ENCODE measurements at regions not wholly inside any gene's neighbourhood (a gene's known extent, or its start where the extent isn't known, plus 50 kb on each side); places are given as distances from the start of the nearest gene placed in this dataset.

GRCh38 chr2:106948540-106948939 is 62.6 kb upstream of the ST6GAL2 start:
- Histone ChIP-seq H3K36me3 (ENCODE audit: insufficient read depth, low read length) (no peaks in the 10 kb centered on the region), H2AFZ (ENCODE audit: low read length) (no peak overlapping the region), H4K20me1 (ENCODE audit: insufficient read depth, low read length) (no peaks in the 10 kb centered on the region), H3K9me3 (ENCODE audit: low read length) (no peaks in the 10 kb centered on the region), H3K4me1 (ENCODE audit: insufficient read depth, low read length, poor library complexity, severe bottlenecking) (no peaks in the 10 kb centered on the region), H3K27ac (ENCODE audit: low read depth, low read length, poor library complexity, severe bottlenecking) (no peak overlapping the region), H3K4me3 (ENCODE audit: low read depth, low read length, poor library complexity, severe bottlenecking) (no peak overlapping the region), H3K9me2 (ENCODE audit: insufficient read depth, low read length) (no peaks in the 10 kb centered on the region), H3K4me2 (ENCODE audit: low read length) (no peak overlapping the region), H3K79me2 (ENCODE audit: insufficient read depth, low read depth, low read length) (no peaks in the 10 kb centered on the region)
- BruUV-seq (replicated peaks), result no TSS peak
- ChIA-PET CTCF (ENCODE audit: unreplicated experiment) (no interaction called here), POLR2A (no interaction called here)
- no peak for TF ChIP-seq EZH2phosphoT487 (IDR thresholded peaks at IDR 0.05; ENCODE audit: borderline replicate concordance, low read depth, low read length)
- TF ChIP-seq, protein P1, sequence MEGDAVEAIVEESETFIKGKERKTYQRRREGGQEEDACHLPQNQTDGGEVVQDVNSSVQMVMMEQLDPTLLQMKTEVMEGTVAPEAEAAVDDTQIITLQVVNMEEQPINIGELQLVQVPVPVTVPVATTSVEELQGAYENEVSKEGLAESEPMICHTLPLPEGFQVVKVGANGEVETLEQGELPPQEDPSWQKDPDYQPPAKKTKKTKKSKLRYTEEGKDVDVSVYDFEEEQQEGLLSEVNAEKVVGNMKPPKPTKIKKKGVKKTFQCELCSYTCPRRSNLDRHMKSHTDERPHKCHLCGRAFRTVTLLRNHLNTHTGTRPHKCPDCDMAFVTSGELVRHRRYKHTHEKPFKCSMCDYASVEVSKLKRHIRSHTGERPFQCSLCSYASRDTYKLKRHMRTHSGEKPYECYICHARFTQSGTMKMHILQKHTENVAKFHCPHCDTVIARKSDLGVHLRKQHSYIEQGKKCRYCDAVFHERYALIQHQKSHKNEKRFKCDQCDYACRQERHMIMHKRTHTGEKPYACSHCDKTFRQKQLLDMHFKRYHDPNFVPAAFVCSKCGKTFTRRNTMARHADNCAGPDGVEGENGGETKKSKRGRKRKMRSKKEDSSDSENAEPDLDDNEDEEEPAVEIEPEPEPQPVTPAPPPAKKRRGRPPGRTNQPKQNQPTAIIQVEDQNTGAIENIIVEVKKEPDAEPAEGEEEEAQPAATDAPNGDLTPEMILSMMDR (conservative IDR thresholded peaks at IDR 0.05; ENCODE audit: low read length), result no peak
- no peak for DNase-seq (ENCODE audit: low spot score)
- intact Hi-C loops (cut with micrococcal nuclease; ENCODE audit: unreplicated experiment), result no loop called here

- intact Hi-C loops (cut with micrococcal nuclease; ENCODE audit: unreplicated experiment), result no loop called here
- no peak overlapping the region for H3K27ac ChIP-seq (ENCODE audit: low read depth, low read length, poor library complexity, severe bottlenecking)
- H3K79me2 ChIP-seq (ENCODE audit: insufficient read depth, low read depth, low read length), result no peaks in the 10 kb centered on the region
- no peak overlapping the region for H3K4me2 ChIP-seq (ENCODE audit: low read length)
- H3K36me3 ChIP-seq (ENCODE audit: insufficient read depth, low read length), result no peaks in the 10 kb centered on the region
- no peaks in the 10 kb centered on the region for H3K9me3 ChIP-seq (ENCODE audit: low read length)
- no peak for DNase-seq (ENCODE audit: low spot score)
- TF ChIP-seq, protein P1 (conservative IDR thresholded peaks at IDR 0.05; ENCODE audit: low read length), result no peak
- no peak for TF ChIP-seq EZH2phosphoT487 (IDR thresholded peaks at IDR 0.05; ENCODE audit: borderline replicate concordance, low read depth, low read length)
- H2AFZ ChIP-seq (ENCODE audit: low read length), result no peak overlapping the region
- ChIA-PET POLR2A (no interaction called here), CTCF (ENCODE audit: unreplicated experiment) (no interaction called here)
- H3K4me1 ChIP-seq (ENCODE audit: insufficient read depth, low read length, poor library complexity, severe bottlenecking), result no peaks in the 10 kb centered on the region
- H4K20me1 ChIP-seq (ENCODE audit: insufficient read depth, low read length), result no peaks in the 10 kb centered on the region
- BruUV-seq (replicated peaks), result no TSS peak
- H3K4me3 ChIP-seq (ENCODE audit: low read depth, low read length, poor library complexity, severe bottlenecking), result no peak overlapping the region
- no peaks in the 10 kb centered on the region for H3K9me2 ChIP-seq (ENCODE audit: insufficient read depth, low read length)
Measured at GRCh38 chr2:106953236-106953635, 67.3 kb upstream of the ST6GAL2 start.

DNA sequence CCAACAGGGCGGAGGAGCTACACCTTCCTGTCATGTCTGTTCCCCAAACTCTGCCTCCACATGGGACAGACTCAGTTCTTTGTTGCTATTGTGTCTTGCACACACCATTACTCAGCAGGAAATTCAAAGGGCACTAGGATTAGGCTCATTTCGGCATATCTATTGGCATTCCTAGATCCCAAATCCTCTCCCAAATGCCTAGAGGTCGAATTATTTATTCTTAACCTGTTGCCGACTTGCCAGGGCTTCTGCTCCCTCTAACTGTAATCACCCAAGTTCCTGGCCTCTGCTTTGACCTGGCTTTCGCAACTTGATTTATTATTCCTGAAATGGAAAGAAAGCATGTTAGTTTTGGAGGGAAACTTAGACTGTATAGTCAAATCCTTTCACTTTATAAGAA is 67.8 kb upstream of the ST6GAL2 start:
- Histone ChIP-seq H3K4me3 (ENCODE audit: low read depth, low read length, poor library complexity, severe bottlenecking) (no peak overlapping the region), H3K9me3 (ENCODE audit: low read length) (no peaks in the 10 kb centered on the region), H2AFZ (ENCODE audit: low read length) (no peak overlapping the region), H3K36me3 (ENCODE audit: insufficient read depth, low read length) (no peaks in the 10 kb centered on the region), H4K20me1 (ENCODE audit: insufficient read depth, low read length) (no peaks in the 10 kb centered on the region), H3K79me2 (ENCODE audit: insufficient read depth, low read depth, low read length) (no peaks in the 10 kb centered on the region), H3K4me2 (ENCODE audit: low read length) (no peak overlapping the region), H3K9me2 (ENCODE audit: insufficient read depth, low read length) (no peaks in the 10 kb centered on the region), H3K27ac (ENCODE audit: low read depth, low read length, poor library complexity, severe bottlenecking) (no peak overlapping the region), H3K4me1 (ENCODE audit: insufficient read depth, low read length, poor library complexity, severe bottlenecking) (no peaks in the 10 kb centered on the region)
- POLR2A ChIA-PET, result no interaction called here
- TF ChIP-seq EZH2phosphoT487 (IDR thresholded peaks at IDR 0.05; ENCODE audit: borderline replicate concordance, low read depth, low read length), result no peak
- TF ChIP-seq, protein P1 (conservative IDR thresholded peaks at IDR 0.05; ENCODE audit: low read length), result no peak
- intact Hi-C loops (cut with micrococcal nuclease; ENCODE audit: unreplicated experiment), result no loop called here
- DNase-seq (ENCODE audit: low spot score), result no peak
- CTCF ChIA-PET (ENCODE audit: unreplicated experiment), result no interaction called here
- no TSS peak for BruUV-seq (replicated peaks)
